Uterus (tissue), 3 donors: ENCODE measurements at regions not wholly inside any gene's neighbourhood (a gene's known extent, or its start where the extent isn't known, plus 50 kb on each side); places are given as distances from the start of the nearest gene placed in this dataset.

ENCODE experiments used
- DNase-seq, 2 donors: peaks; one replicate each; pipeline ENCODE4 v3.0.0-alpha.2; 2019 to 2020
- H3K27ac ChIP-seq, 2 donors: fragments of 200-600 bp; sonication (generic); 1 replicate in 1 of 2; 2 replicates in 1 of 2; pipeline ENCODE4 v1.5.1; 2016 to 2018
- H3K27me3 ChIP-seq, 2 donors: fragments of 200-600 bp; sonication (generic); one replicate each; pipeline ENCODE4 v1.5.1; 2018 to 2019; ENCODE audit warnings: control low read depth in 1 of 2
- H3K36me3 ChIP-seq, 2 donors: fragments of 200-600 bp; sonication (generic); one replicate each; pipeline ENCODE4 v1.5.1; 2019; ENCODE audit warnings: control low read depth in 1 of 2
- H3K4me1 ChIP-seq, 2 donors: fragments of 200-600 bp; sonication (generic); one replicate each; pipeline ENCODE4 v1.5.1; 2018 to 2019; ENCODE audit warnings: control low read depth in 1 of 2
- H3K4me3 ChIP-seq, 2 donors: fragments of 200-600 bp; sonication (generic); 1 replicate in 1 of 2; 2 replicates in 1 of 2; pipeline ENCODE4 v1.5.1; 2018 to 2019; ENCODE audit warnings: mild to moderate bottlenecking in 1 of 2
- H3K9me3 ChIP-seq, 2 donors: fragments of 200-600 bp; sonication (generic); one replicate each; pipeline ENCODE4 v1.5.1; 2019; ENCODE audit warnings: control low read depth in 1 of 2
- POLR2A ChIP-seq, 2 donors: fragments of 450-650 bp; IDR thresholded peaks; one replicate each; pipeline ENCODE4 v1.6.1; 2016; ENCODE audit warnings: antibody characterized with exemption in 2 of 2, mild to moderate bottlenecking in 1 of 2, moderate library complexity in 1 of 2
- intact Hi-C: fragments of 100-400 bp; cut with DNase I; formaldehyde crosslinking; loops from one replicate; pipeline ENCODE4 v1.15.1; 2023; ENCODE audit warnings: low total_unique reads
- TF ChIP-seq, protein P1 (sequence below), 4 experiments: fragments of 200-600 bp in 2 of 4; fragments of 450-650 bp in 2 of 4; sonication (generic) in 2 of 4; IDR thresholded peaks; one replicate each; pipeline ENCODE4 v1.5.1; 2016 to 2019; ENCODE audit warnings: antibody characterized with exemption in 4 of 4, mild to moderate bottlenecking in 2 of 4, moderate library complexity in 1 of 4
- donor health status: DM: yes; HTN: yes; CAD: no.

DNA sequence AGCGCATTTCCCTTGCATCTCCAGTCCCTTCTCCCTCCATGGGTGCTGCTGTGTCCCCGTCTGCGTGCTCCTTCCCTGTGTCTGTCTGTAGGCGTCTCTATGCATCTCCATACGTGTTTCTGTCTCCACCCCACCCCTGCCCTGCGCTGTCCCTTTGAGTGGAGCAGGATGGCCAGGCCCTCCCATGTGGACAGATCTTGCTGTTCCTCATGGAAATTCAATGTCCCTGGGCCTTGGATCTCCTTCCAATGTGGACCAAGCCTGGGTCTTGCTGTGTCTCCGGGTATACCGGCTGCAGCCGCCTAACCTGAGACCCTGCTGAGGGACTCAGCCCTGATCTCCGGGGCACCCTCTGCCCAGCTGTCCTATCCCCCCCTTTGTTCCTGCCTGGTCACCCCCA, 172.7 kb downstream of the BMP7 start:
- no peak for TF ChIP-seq POLR2A (IDR thresholded peaks at IDR 0.05)
- TF ChIP-seq, protein P1, sequence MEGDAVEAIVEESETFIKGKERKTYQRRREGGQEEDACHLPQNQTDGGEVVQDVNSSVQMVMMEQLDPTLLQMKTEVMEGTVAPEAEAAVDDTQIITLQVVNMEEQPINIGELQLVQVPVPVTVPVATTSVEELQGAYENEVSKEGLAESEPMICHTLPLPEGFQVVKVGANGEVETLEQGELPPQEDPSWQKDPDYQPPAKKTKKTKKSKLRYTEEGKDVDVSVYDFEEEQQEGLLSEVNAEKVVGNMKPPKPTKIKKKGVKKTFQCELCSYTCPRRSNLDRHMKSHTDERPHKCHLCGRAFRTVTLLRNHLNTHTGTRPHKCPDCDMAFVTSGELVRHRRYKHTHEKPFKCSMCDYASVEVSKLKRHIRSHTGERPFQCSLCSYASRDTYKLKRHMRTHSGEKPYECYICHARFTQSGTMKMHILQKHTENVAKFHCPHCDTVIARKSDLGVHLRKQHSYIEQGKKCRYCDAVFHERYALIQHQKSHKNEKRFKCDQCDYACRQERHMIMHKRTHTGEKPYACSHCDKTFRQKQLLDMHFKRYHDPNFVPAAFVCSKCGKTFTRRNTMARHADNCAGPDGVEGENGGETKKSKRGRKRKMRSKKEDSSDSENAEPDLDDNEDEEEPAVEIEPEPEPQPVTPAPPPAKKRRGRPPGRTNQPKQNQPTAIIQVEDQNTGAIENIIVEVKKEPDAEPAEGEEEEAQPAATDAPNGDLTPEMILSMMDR (IDR thresholded peaks at IDR 0.05) = no peak
- H3K36me3 ChIP-seq = no peaks in the 10 kb centered on the region
- H3K27ac ChIP-seq = no peak overlapping the region
- H3K4me3 ChIP-seq = no peak overlapping the region
- H3K27me3 ChIP-seq = peaks cover 0 to 6% of the 10 kb centered on the region in 2 donors
- intact Hi-C loops = no loop called here
- no peak for DNase-seq
- H3K9me3 ChIP-seq = no peaks in the 10 kb centered on the region
- no peaks in the 10 kb centered on the region for H3K4me1 ChIP-seq

DNA sequence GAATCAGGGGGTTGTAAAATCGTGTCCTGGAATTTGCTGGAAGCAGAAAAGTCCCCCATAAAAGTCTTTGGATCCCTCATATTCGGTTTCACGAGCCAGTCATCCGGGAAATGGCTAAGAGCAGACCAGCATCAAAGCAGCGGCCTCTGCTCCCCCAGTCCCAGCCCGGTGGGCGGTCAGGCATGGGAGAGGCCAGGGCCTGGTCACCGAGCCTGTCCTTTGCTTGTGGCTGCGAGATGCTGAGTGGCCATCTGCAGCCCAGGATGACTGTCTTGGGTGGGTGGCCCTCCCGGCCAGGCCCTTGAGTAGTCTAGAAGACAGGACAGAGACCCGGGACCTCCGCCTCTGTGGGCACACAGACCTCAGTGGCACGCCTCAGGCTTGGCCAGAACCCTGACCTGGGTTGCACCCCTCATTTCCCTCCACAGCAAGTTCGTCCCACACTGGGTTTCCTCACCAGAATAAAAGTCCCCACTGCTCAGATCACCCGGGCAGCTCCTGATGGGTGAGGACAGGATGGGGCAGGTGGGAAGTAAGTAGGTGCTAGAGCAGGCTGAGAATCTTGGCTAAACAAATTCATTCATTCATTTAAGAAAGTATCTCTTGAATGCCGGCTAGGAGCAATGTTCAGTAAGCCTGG, 172.1 kb downstream of the BMP7 start:
- no peak for DNase-seq
- H3K4me1 ChIP-seq = no peaks in the 10 kb centered on the region
- no peaks in the 10 kb centered on the region for H3K9me3 ChIP-seq
- H3K36me3 ChIP-seq = no peaks in the 10 kb centered on the region
- peaks cover 0 to under 1% of the 10 kb centered on the region in 2 donors for H3K27me3 ChIP-seq
- TF ChIP-seq, protein P1 (IDR thresholded peaks at IDR 0.05) = no peak
- no peak for TF ChIP-seq POLR2A (IDR thresholded peaks at IDR 0.05)
- intact Hi-C loops = no loop called here
- H3K27ac ChIP-seq = no peak overlapping the region
- no peak overlapping the region for H3K4me3 ChIP-seq

DNA sequence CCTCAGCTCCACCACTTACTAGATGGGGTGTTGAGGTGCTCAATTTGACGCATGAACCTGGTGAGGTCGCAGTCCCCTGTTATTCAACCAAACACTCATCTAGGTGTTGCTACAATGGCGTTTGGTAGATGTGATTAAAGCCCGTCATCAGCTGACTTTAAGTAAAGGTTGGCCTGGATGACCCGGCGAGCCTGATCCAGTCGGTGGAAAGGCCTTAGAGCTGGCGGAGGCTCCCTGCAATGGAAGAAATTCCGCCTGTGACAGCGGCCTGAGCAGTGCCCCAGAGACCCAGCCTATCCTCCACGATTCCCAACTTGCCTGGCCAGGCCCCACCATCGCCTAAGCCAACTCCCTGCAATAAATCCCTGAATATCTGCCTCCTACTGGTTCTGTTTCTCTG, 171.4 kb downstream of the BMP7 start:
- no peaks in the 10 kb centered on the region for H3K27me3 ChIP-seq
- no peak for DNase-seq
- intact Hi-C loops = no loop called here
- H3K36me3 ChIP-seq = no peaks in the 10 kb centered on the region
- no peaks in the 10 kb centered on the region for H3K4me1 ChIP-seq
- no peak for TF ChIP-seq POLR2A (IDR thresholded peaks at IDR 0.05)
- TF ChIP-seq, protein P1 (IDR thresholded peaks at IDR 0.05) = no peak
- no peaks in the 10 kb centered on the region for H3K9me3 ChIP-seq
- no peak overlapping the region for H3K4me3 ChIP-seq
- no peak overlapping the region for H3K27ac ChIP-seq

DNA sequence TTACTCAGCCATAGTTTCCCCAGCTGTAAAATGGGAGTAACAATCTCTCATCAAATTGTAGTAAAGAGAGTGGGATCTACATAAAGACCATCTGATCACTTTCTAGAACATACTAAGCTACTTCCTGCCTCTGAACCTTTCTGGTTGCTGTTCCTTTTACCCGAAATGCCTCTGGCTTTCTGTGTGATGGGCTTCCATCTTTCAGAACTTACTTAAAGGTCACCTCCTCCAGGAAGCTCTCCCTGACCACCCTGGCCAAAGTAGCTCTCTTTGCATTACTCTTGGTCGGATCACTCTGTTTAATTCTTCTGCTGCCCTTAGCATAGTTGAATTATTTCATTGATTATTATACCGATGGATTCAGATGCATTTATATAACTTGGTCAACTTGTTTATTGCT, 171.0 kb downstream of the BMP7 start:
- no peaks in the 10 kb centered on the region for H3K36me3 ChIP-seq
- intact Hi-C loops = no loop called here
- no peak for DNase-seq
- TF ChIP-seq, protein P1 (IDR thresholded peaks at IDR 0.05) = no peak
- TF ChIP-seq POLR2A (IDR thresholded peaks at IDR 0.05) = no peak
- H3K27ac ChIP-seq = no peak overlapping the region
- no peaks in the 10 kb centered on the region for H3K27me3 ChIP-seq
- H3K4me3 ChIP-seq = no peak overlapping the region
- no peaks in the 10 kb centered on the region for H3K4me1 ChIP-seq
- H3K9me3 ChIP-seq = no peaks in the 10 kb centered on the region

DNA sequence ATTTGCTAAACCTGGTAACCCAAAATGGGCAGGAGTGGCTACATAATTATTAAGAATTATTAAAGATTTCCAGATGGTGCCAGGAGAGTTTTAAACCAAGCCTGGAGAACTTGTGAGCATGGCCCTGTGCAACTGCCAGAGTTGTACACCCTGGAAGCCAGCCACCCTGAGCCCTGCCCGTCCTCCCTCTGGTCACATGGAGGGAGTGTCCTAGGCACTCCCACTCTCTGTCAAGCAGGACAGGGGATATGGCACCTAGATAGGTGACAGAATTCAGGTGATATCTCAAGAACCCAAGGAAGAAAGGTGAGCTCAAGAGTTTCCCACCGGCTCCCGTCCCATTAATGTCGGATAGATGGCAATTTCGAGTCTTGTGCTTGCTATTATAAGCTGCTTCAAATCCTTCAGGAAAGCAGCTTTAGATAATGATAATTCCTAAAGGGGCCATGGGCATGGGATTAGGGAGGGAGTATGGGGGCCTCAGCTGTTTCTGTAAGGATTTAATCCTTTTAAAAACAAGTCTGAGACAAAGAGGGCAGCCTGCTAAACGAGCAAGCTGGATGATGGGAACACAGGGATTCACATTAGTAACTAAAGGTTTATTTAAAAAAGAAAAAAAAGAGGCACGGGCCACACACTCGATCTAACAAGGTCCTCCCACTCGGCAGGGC, 169.1 kb downstream of the BMP7 start:
- Histone ChIP-seq H3K4me3 (no peak overlapping the region), H3K4me1 (no peaks in the 10 kb centered on the region), H3K27me3 (no peaks in the 10 kb centered on the region), H3K36me3 (no peaks in the 10 kb centered on the region), H3K9me3 (no peaks in the 10 kb centered on the region), H3K27ac (no peak overlapping the region)
- intact Hi-C loops = no loop called here
- TF ChIP-seq, protein P1 (IDR thresholded peaks at IDR 0.05) = no peak
- TF ChIP-seq POLR2A (IDR thresholded peaks at IDR 0.05) = no peak
- no peak for DNase-seq
